GM21423 (cell line): ENCODE measurements at regions not wholly inside any gene's neighbourhood (a gene's known extent, or its start where the extent isn't known, plus 50 kb on each side); places are given as distances from the start of the nearest gene placed in this dataset.

Experiments used
- ATAC-seq: cut with Tn5 transposase; IDR thresholded peaks from one replicate; pipeline ENCODE4 v1.9.1; 2021; ENCODE audit warnings: mild to moderate bottlenecking, moderate library complexity; ENCODE audit not compliant: unreplicated experiment

DNA sequence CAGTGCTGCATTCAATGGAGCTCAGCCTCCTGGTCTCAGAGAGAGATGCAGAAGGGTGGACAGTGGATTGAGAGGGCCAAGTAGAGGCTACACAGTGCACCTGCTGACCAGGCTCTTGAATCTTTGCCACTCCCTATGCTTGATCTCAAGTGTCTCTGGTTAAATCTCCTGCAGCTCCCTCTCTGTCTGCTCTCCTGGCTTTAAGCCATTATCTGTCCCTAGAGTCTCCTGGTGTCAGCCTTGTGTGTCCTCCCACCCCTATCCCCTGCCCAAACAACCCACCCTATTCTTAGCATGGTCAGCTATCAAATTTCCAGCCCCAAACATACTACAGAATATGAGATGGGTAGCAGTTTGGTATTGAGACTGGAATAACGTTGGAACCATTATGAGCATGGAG lies 479.3 kb upstream of the CELF2 start:
- ATAC-seq = no peak

- no peak for ATAC-seq
These were observed 477.3 kb upstream of the CELF2 start for GRCh38 chr10:10540398-10540797.

DNA sequence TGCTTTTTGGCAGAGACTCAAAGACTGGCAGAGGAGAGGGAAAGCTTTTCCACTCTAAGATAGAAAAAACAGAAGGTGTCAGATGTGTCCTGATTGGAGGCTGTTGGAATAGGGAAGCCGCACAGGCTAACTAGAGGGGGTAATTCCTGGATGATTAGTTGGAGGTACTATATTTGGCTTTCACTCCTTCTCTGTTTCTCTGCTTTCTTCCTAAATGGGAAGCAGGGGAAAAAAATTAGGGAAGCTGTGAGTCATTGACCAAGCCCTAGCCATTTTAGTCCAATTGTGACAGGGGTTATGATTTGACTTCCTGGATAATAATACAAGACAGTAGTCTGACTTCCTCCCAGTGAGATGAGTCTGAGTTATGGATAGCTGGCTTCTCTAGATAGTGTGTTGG lies 475.2 kb upstream of the CELF2 start:
- no peak for ATAC-seq

DNA sequence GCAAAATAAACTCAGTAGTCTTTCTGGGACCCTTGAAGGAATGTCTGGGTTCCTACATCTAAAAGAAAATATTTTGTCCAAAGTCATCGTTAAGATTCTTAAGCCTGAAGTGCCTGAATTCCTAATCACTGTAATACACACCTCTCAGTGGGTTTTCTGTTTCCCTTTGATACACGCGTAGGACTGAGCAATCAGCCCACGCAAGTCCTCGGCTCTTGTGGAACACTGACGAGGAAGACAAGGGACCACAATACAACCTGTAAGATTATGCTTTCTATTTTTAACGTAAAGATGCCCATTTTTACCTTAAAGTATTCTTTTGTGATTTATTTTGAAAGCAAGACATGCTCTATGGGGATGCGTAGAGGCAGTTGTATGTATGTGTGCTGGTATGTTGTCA lies 472.8 kb upstream of the CELF2 start:
- ATAC-seq = no peak

DNA sequence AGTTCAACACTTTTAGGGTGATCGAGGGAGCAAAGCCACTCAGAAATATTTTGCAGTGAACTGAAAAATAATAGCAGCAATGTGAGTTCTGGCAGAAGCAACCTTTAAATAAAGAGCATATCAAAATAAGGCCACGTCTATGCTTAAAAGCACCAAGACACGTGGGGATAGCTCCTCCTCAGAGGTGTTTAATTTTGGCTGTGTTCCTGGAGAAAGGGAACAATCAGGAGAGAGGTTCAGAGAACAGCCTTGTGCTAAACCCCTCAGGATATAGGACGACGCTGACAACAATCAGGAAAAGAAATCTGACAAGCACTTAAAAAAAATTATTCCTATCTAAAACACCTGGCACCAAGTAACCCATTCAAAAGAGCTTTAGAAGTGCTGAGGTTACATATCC lies 471.9 kb upstream of the CELF2 start:
- ATAC-seq = no peak

DNA sequence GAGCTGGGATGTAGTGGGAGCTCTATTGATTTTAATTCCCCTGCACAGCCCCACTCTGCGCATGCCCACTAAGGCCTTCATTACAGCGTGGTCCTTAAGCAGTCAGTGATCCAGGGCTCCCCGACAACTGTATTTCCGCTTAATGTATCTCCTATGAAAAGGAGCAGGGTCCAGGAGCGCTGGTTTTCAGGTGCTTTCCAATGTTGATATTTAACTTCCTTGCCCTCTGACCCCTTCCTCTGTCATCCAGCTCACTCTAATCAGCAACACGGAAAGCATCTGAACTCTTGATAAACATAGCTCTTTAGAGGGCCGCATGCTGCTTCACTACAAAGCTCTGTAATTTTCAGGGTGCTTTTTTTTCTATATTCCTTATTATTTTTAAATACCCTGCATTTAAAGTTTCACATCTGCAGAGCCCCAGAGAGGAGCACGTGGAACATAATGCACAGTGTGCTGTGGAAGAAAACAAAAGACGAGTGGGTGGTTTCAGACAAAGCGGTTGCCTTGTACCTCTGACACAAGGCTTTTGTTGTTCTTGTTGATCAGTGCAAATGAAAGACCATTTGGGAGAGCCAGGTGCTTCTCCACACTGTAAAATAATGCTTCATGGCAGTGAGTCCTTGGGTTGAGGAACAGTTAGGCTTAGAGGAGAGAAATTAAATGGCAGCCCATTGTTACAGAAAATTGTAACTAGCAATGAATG lies 465.9 kb upstream of the CELF2 start:
- no peak for ATAC-seq

DNA sequence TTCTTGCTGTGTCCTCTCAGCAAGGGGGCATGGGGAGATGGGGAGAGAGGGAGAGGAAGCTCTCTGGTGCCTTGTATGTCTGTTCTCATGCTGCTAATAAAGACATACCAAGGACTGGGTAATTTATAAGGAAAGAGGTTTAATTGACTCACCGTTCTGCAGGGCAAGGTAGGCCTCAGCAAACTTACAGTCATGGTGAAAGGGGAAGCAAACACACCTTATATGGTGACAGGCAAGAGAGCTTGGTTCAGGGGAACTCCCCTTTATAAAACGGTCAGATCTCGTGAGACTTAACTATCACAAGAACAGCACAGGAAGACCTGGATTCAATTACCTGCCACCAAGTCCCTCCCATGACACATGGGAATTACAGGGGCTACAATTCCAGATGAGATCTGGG lies 464.7 kb upstream of the CELF2 start:
- ATAC-seq = no peak

DNA sequence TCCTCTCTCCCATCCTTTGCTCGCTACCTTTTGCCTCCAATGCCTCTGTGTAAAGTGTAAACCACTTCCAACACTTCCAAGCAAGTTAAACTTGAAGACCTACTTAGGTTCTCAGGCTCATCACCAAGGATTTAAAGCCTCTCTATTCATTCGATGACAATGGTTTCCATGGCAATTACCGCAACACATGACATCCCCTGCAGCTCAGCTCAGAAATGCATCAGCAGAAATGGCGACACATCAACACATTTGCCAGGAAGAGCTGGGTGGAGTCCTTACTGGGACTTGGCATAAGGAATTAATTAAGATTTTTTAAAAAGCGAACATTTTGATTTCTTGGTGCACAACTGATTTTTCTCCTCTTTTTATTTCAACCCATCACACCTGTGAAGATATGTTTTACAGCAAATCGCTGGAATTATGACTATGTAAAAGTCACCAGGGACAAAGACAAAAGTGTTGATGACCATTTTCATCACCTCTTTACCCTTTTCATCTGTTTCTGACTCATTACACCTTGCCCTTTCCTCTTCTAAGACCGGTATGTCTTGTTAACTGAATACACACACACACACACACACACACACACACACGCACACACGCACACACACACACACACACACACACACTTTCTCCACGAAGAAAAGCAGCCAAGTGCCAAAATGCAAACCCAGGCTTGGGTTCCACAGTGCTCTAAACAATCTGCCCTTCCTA lies 453.4 kb upstream of the CELF2 start:
- ATAC-seq = no peak

DNA sequence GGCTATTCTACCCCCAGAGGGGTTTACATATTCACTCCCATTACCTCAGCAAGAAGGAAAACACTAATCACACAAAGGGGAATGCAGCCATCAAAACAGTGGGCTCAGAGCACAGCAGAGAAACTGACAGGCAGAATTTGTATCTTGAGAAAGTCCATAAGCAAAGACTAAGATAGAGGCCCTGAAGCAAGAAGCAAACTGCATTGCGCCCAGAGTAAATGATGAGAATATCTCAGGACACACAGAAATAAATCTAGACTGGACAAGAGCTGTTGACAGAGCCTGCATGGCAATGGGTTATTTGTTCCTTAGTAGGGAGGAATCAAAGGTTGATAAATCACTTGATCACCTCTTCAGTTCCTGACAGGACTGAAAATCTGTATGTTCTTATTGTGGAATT lies 440.7 kb upstream of the CELF2 start:
- no peak for ATAC-seq

DNA sequence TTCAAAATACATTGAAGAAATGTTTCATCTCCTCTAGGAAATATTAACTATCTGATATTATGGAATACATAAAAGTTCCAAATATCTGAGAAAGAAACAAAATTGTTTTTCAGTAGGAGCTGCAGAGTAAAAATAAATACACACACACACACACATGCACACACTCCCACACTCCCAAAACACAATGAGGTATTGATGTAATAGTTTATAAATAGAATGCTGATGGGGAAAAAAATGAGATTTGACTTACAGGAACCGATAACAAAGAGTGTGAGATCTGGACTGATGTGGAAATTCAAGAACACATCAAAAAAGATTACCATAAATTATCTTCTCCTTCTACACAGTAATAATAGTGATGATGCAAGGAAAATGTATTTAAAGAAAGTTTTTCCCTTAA lies 438.0 kb upstream of the CELF2 start:
- ATAC-seq = no peak

DNA sequence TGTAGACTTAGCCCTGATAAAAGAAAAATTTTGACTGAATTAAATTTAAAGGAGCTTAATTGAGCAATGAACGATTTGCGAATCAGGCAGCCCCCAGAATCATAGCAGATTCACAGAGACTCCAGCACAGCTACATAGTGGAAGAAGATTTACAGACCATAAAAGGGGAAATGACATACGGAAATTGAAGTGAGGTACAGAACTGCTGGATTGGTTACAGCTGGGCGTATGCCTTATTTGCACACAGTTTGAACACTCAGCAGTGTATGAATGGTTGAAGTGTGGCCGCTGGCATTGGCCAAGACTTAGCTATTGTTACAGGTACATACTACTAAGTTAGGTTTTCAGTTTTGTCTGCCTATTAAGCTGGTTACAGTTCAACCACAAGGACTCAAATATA lies 433.5 kb upstream of the CELF2 start:
- no peak for ATAC-seq

DNA sequence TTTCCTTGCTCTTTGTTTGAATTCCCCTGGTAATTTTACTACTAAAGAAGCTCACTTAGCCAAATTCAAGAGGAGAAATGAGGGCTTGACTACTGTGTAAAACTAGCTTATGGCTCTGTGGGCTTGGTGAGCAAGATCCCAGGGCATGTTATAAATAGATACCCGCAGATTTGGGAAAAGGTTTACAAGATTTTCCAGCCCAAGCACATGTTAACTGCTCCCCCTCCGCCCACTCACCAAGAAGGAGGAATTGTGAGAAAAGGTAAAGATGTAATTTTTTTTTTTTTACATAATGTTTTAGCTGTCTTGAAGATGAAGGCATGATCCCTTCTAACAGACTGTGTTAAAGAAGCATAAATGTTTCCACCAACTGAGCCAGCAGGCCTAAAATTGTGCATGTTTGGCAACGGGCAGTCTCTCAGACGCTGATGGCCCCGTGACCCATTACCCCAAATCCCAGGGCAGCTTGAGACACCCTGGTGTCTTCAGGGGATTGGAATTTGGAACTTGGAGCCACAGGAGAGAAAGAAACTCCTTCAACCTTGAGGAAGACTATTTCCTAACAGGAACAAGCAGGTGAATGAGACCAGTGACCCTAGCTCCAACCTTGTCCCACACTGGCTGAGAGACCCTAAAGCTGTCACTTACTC lies 429.8 kb upstream of the CELF2 start:
- ATAC-seq = no peak

DNA sequence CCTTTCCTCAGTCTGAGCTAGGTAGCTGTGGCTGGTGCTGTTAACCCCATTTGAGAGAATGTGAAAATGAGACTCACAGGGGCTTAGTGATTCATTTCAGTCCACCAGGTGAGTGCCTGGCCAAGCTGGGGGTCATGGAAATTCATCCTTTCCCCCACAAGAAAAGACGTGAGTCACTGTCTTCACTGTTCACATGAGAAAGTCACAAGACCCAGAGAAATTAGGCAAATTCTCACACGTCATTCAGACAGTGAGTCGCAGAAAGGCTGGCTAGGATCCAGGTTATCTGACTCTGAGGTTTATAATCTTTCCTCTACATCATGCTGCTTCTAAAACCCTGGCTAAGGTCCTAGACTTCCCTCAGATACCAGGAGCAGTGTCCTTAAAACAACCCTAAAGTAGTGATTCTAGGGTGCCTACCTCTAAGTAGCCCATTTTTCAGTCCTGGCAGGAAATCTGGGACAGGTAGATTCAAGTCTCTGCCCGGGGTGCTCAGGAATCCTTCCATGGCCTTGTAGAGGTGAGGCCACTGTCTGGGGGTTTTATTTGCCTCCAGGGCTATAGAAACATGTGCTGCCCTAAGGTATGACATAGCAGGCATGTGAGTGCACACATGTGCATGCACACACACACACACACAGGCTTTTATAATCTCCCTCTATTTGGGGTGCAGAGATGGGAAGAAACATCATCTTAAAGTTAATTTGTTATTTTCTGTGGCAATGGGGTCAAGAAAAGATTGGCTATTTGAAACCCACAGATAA lies 427.9 kb upstream of the CELF2 start:
- ATAC-seq = peak; percentile 77

DNA sequence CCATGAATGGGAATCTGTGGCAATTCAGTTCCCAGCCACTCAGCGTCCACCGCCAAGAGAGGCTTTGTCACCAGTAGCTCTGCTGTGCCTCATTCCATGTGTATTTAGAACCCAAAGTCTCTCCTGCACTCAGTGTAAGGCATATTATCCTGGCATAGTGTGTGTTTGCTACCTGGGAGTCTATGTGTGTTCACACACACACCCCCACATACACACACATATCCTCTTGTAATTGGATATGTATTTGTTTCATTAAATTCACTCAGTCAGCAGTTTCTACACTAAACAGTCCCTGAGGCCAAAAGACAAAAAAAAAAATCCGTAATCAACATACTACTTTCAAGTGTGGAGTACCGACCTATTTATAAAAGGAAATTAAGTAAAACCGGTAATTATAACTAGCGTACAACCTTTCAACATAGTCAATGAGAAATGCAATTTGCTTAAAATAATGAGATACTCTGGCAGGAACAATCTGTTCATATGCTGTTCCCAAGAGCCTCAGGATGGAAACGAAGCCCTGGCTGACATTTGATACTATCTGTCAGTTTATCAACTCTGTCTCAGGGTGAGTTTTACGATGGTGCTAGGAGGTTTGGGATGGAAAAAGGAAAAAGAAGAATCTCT lies 425.8 kb upstream of the CELF2 start:
- ATAC-seq = no peak

DNA sequence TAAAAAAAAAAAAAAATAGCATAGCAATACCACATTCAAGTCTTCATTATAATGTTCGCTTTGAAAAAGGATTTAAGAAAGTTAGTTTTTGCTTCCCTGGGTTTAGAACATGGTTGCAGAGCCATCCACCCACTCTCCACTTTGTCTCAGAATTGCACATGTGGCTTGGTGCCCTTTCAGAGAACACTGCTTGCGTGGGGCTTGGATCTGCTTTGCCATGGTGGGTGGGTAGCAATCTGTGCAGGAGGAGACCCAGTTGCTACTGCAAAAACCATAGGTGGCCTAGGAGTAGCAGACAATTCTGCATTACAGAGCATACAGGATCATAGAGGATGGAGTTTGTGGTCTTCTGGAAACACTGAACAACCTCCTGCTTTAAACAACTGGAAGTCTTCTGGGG lies 421.4 kb upstream of the CELF2 start:
- no peak for ATAC-seq

GRCh38 chr10:10598297-10598696 lies 419.4 kb upstream of the CELF2 start:
- no peak for ATAC-seq

DNA sequence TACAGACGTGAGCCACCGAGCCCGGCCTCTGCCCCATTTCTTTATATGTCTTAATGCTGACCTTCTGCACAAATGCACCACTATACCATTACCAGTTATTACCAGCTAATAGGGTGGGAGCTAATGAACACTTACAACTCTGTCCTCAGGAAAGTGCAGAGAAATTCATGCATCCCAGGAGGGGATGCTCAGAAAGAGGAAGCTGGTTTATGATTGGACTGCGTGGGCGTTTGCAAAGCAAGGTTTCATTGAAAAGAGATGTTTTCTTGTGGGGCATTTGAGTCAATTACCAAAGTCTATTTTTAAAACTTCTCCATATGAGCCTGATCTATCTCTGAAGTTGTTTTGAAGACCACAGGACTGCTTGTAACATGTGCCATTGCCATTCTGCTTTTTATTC lies 417.7 kb upstream of the CELF2 start:
- ATAC-seq = no peak

- no peak for ATAC-seq
These were observed 412.1 kb upstream of the CELF2 start for GRCh38 chr10:10605551-10606081.

DNA sequence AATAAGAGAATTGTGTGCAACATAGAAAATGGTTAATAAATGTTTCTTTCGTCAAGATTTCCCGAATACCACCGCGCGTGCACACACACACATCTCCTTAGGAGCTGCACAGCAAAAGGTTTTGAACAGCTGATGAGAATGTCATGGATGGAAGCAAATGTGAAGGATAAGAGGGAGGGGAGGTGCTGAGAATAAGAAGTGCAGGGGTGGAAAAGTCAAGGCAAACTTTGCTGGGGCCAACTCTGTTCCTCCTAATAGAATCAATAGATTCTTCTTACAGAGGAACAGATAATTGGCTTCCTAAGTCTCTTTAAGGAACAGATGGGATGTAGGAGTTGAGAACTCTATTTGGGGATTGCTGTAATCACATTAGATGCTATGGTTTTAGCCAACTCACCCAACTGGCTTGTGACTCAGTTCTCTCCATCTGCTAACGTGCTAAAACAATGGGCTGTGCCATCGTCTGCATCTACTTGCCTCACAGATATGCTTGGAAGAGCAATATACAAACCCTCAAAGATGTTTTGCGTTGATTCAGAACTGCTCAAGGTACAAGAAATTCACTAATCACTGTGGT lies 408.2 kb upstream of the CELF2 start:
- no peak for ATAC-seq

GRCh38 chr10:10610171-10610570 lies 407.5 kb upstream of the CELF2 start:
- no peak for ATAC-seq
